HepG2 (cell line): ENCODE measurements at regions not wholly inside any gene's neighbourhood (a gene's known extent, or its start where the extent isn't known, plus 50 kb on each side); places are given as distances from the start of the nearest gene placed in this dataset.

Experiments used
- ATAC-seq: fragments of 200-7000 bp; cut with Tn5 transposase; 3 replicates; pipeline ENCODE4 v1.9.1; 2020; ENCODE audit warnings: mild to moderate bottlenecking, moderate library complexity
- BruUV-seq: library from RNA; stranded (reverse); fragments of 400-500 nt; replicated peaks from 2 replicates; lab custom pipeline; 2021; lab: Mats Ljungman, UMichigan
- CTCF ChIA-PET: fragments of 300-600 bp; formaldehyde crosslinking; extraction: SDS; loops from one replicate; lab custom pipeline; 2021; ENCODE audit warnings: low total read pairs, inconsistent platforms, low intra/inter-chr PET ratio; lab: Yijun Ruan, JAX
- POLR2A ChIA-PET: fragments of 350-600 bp; sonication (Branson Sonifier 250); formaldehyde crosslinking; loops from one replicate; lab custom pipeline; 2020; ENCODE audit warnings: antibody characterized with exemption, inconsistent platforms; lab: Yijun Ruan, JAX
- DNase-seq: peaks from one replicate; pipeline ENCODE4 v3.0.0-alpha.2; 2015; ENCODE audit warnings: low spot score
- FAIRE-seq: peaks from 3 replicates; lab custom pipeline; 2011; peaks lifted over from hg19 to GRCh38; lab: Jason Lieb, UNC
- H2AFZ ChIP-seq: one replicate; pipeline ENCODE4 v1.6.1; 2011; ENCODE audit warnings: low read length, inconsistent platforms
- H3K27ac ChIP-seq: fragments of 300-600 bp; 3 replicates; pipeline ENCODE4 v1.8.0; 2011; ENCODE audit warnings: mixed run types, mild to moderate bottlenecking, mixed read lengths, low read length, inconsistent platforms; ENCODE audit not compliant: insufficient read depth; ENCODE audit errors: extremely low read length
- H3K27me3 ChIP-seq, 2 experiments: fragments of 200-600 bp in 1 of 2; 2 replicates in 1 of 2; 3 replicates in 1 of 2; pipeline versions ENCODE4 v1.6.0 to v1.8.0; 2011; ENCODE audit warnings: low read length in 2 of 2, mild to moderate bottlenecking in 2 of 2, moderate library complexity in 2 of 2, inconsistent platforms in 1 of 2; ENCODE audit not compliant: insufficient read depth in 2 of 2, control insufficient read depth in 1 of 2
- H3K36me3 ChIP-seq, 2 experiments: fragments of 200-600 bp in 1 of 2; replicated peaks in 1 of 2; 2 replicates in 1 of 2; 3 replicates in 1 of 2; pipeline versions ENCODE4 v1.5.1 to v1.8.0; 2011; ENCODE audit warnings: low read length in 2 of 2, inconsistent platforms in 1 of 2; ENCODE audit not compliant: insufficient read depth in 2 of 2, control insufficient read depth in 1 of 2
- H3K4me1 ChIP-seq: 2 replicates; pipeline ENCODE4 v1.5.1; 2012; ENCODE audit warnings: low read length, inconsistent platforms; ENCODE audit not compliant: insufficient read depth
- H3K4me2 ChIP-seq: 2 replicates; pipeline ENCODE4 v1.6.0; 2011; ENCODE audit warnings: low read depth, low read length, inconsistent platforms
- H3K4me3 ChIP-seq, 3 experiments: fragments of 200-600 bp in 1 of 3; sonication (generic), shearing (Covaris generic) in 1 of 3; replicated peaks in 1 of 3; 2 replicates each; pipeline ENCODE4 v1.5.1; 2011 to 2016; ENCODE audit warnings: low read length in 3 of 3, inconsistent platforms in 2 of 3, low read depth in 2 of 3, mild to moderate bottlenecking in 2 of 3, control low read depth in 1 of 3, mixed read lengths in 1 of 3; ENCODE audit not compliant: insufficient read depth in 1 of 3
- H3K79me2 ChIP-seq: one replicate; pipeline ENCODE4 v1.6.1; 2011; ENCODE audit warnings: low read length, inconsistent platforms; ENCODE audit not compliant: insufficient read depth
- H3K9ac ChIP-seq: 2 replicates; pipeline ENCODE4 v1.6.0; 2011; ENCODE audit warnings: mild to moderate bottlenecking, low read depth, low read length, inconsistent platforms; ENCODE audit not compliant: insufficient read depth
- H3K9me3 ChIP-seq: 2 replicates; pipeline ENCODE4 v1.5.1; 2012; ENCODE audit warnings: mild to moderate bottlenecking, low read length
- H4K20me1 ChIP-seq: 2 replicates; pipeline ENCODE4 v1.6.0; 2011; ENCODE audit warnings: inconsistent platforms, mild to moderate bottlenecking, low read length, moderate library complexity; ENCODE audit not compliant: insufficient read depth
- CEBPB ChIP-seq: IDR thresholded peaks from 2 replicates; pipeline ENCODE4 v1.6.1; 2011; ENCODE audit warnings: low read depth, low read length, improper control_type of control experiment, borderline replicate concordance
- HMG20A ChIP-seq: IDR thresholded peaks from 2 replicates; pipeline ENCODE4 v1.6.1; 2016; ENCODE audit warnings: borderline replicate concordance
- SNAPC2 ChIP-seq: sonication (generic); formaldehyde crosslinking; IDR thresholded peaks from 2 replicates; pipeline ENCODE4 v1.8.1; 2022; ENCODE audit warnings: mild to moderate bottlenecking, missing genetic modification reagents
- THAP11 ChIP-seq: IDR thresholded peaks from 2 replicates; pipeline ENCODE4 v1.6.1; 2016; ENCODE audit warnings: missing biosample characterization, missing genetic modification reagents
- ZFP37 ChIP-seq: sonication (generic); formaldehyde crosslinking; IDR thresholded peaks from 2 replicates; pipeline ENCODE4 v1.4.0; 2020; ENCODE audit warnings: missing genetic modification reagents, borderline replicate concordance
- ZNF674 ChIP-seq: sonication (generic); formaldehyde crosslinking; IDR thresholded peaks from 2 replicates; pipeline ENCODE4 v1.5.0; 2020; ENCODE audit warnings: low read depth, mild to moderate bottlenecking, missing genetic modification reagents
- ZNF746 ChIP-seq: sonication (generic); formaldehyde crosslinking; IDR thresholded peaks from 2 replicates; pipeline ENCODE4 v1.8.0; 2022; ENCODE audit warnings: mild to moderate bottlenecking, missing genetic modification reagents
- WGBS: methylation state at CpG from one replicate; pipeline ENCODE4 v1.1.6; 2017; ENCODE audit warnings: low lambda C conversion rate; 5-methylcytosine and 5-hydroxymethylcytosine counted together
- in situ Hi-C: cut with HindIII; loops from 2 replicates; pipeline ENCODE4 v1.10.0; 2017; ENCODE audit warnings: low pct_unique_long_range_greater_than_20kb; ENCODE audit not compliant: extremely low pct_ligation_motif_present
- intact Hi-C: fragments of 100-400 bp; cut with micrococcal nuclease; formaldehyde crosslinking; loops from one replicate; pipeline ENCODE4 v1.10.0; 2022; ENCODE audit not compliant: unreplicated experiment
- TF ChIP-seq, protein P1 (sequence below): IDR thresholded peaks from 2 replicates; pipeline ENCODE4 v1.6.1; 2016; ENCODE audit warnings: mild to moderate bottlenecking, missing biosample characterization, missing genetic modification reagents
- TF ChIP-seq, protein P2 (sequence below): sonication (generic); formaldehyde crosslinking; IDR thresholded peaks from 2 replicates; pipeline ENCODE4 v1.4.0; 2020; ENCODE audit warnings: missing genetic modification reagents, borderline replicate concordance
- TF ChIP-seq, protein P3 (sequence below): sonication (generic); formaldehyde crosslinking; IDR thresholded peaks from 2 replicates; pipeline ENCODE4 v1.9.0; 2022; ENCODE audit warnings: low read depth, missing genetic modification reagents

DNA sequence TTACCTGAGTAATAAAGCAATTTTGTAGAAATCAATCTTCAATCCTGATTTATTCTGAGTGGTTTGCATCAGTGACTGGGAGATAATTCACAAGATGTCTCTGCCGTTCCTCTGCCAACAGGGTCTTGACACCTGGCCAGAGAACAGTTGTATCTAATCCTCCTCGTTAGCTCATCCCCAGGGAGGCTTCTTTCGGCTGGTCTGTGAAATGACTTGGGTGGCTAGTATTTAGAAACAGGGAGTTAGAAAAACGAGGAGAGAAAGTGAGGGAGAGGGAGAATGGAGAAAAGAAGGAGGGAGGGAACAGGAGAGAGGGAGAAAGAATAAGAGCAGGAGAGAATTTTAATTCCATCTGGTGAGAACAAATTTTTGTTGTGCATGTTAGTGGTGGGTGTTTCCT is 600.2 kb upstream of the TLE4 start:
- TF ChIP-seq, protein P1, sequence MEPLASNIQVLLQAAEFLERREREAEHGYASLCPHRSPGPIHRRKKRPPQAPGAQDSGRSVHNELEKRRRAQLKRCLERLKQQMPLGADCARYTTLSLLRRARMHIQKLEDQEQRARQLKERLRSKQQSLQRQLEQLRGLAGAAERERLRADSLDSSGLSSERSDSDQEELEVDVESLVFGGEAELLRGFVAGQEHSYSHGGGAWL (CRISPR knock-in tag), result no peak
- TF ChIP-seq ZFP37, result no peak
- intact Hi-C loops (no loop called here), in situ Hi-C loops (no loop called here)
- no peak overlapping the region for H2AFZ ChIP-seq
- no TSS peak for BruUV-seq
- ChIA-PET POLR2A (no interaction called here), CTCF (no interaction called here)
- no peak overlapping the region for H3K9ac ChIP-seq
- H3K27ac ChIP-seq, result no peak overlapping the region
- no peaks in the 10 kb centered on the region for H3K36me3 ChIP-seq
- H3K4me2 ChIP-seq, result no peak overlapping the region
- peaks cover 20% of the 10 kb centered on the region for H3K9me3 ChIP-seq
- H3K4me3 ChIP-seq, result no peak overlapping the region
- no peaks in the 10 kb centered on the region for H3K27me3 ChIP-seq
- 2% methylated on average over 4 of the region's 4 CpGs for WGBS
- no peak for FAIRE-seq
- no peaks in the 10 kb centered on the region for H3K4me1 ChIP-seq
- no peak for ATAC-seq
- H4K20me1 ChIP-seq, result no peaks in the 10 kb centered on the region
- no peak for DNase-seq
- H3K79me2 ChIP-seq, result no peaks in the 10 kb centered on the region

DNA sequence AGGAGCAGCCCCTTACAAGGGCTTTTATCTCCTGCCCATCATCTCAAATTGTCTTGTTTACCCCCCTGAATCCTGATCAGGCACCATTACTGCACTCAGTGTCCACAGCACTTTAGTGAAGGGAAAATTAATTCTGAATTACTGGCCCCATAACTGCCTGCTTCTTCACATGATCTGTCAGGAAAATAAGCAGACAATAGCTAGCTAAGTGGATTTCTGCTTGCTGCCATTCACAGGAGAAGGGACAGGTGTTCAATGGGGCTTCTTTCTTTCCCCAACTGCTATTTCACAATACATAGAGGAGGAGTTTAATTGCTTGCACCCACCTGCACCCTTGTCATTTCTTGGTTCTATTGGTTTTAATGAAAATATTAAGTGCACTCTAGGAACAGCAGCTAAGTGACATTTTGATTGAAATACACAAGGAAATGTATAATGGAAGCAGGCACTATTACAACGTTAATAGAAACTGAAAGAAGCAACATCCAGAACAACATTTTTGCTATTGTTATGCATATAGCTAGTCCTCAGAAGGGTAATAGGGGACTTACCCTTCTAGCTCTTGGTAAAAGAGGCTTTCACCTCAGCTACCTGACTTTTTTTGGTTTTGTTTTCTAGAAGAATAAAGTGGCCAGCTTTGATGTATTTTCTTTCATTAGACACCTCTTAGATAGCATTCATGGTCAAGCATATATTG is 599.3 kb upstream of the TLE4 start:
- Histone ChIP-seq H3K4me1 (no peaks in the 10 kb centered on the region), H3K9ac (no peak overlapping the region)
- 4% methylated on average over 1 of the region's 1 CpG for WGBS

More for the DNA sequence above, 599.3 kb upstream of the TLE4 start:
- TF ChIP-seq THAP11 (CRISPR knock-in tag) (no peak), ZNF674 (CRISPR knock-in tag) (no peak), ZNF746 (CRISPR knock-in tag) (no peak), SNAPC2 (CRISPR knock-in tag) (no peak), HMG20A (CRISPR knock-in tag) (no peak), CEBPB (peak; percentile 39; the same call in 1 of the 2 replicates)
- TF ChIP-seq, protein P2, sequence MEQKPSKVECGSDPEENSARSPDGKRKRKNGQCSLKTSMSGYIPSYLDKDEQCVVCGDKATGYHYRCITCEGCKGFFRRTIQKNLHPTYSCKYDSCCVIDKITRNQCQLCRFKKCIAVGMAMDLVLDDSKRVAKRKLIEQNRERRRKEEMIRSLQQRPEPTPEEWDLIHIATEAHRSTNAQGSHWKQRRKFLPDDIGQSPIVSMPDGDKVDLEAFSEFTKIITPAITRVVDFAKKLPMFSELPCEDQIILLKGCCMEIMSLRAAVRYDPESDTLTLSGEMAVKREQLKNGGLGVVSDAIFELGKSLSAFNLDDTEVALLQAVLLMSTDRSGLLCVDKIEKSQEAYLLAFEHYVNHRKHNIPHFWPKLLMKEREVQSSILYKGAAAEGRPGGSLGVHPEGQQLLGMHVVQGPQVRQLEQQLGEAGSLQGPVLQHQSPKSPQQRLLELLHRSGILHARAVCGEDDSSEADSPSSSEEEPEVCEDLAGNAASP (CRISPR knock-in tag), result no peak
- TF ChIP-seq, protein P3, sequence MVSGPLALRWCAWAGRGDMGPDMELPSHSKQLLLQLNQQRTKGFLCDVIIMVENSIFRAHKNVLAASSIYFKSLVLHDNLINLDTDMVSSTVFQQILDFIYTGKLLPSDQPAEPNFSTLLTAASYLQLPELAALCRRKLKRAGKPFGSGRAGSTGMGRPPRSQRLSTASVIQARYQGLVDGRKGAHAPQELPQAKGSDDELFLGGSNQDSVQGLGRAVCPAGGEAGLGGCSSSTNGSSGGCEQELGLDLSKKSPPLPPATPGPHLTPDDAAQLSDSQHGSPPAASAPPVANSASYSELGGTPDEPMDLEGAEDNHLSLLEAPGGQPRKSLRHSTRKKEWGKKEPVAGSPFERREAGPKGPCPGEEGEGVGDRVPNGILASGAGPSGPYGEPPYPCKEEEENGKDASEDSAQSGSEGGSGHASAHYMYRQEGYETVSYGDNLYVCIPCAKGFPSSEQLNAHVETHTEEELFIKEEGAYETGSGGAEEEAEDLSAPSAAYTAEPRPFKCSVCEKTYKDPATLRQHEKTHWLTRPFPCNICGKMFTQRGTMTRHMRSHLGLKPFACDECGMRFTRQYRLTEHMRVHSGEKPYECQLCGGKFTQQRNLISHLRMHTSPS (CRISPR knock-in tag), result no peak
- Histone ChIP-seq H3K79me2 (no peaks in the 10 kb centered on the region), H3K9me3 (peaks cover 16% of the 10 kb centered on the region), H3K4me3 (no peak overlapping the region), H2AFZ (no peak overlapping the region), H3K4me2 (no peak overlapping the region), H3K27me3 (no peaks in the 10 kb centered on the region), H4K20me1 (no peaks in the 10 kb centered on the region), H3K36me3 (no peaks in the 10 kb centered on the region), H3K27ac (no peak overlapping the region)
- BruUV-seq, result no TSS peak
- FAIRE-seq (no peak), DNase-seq (no peak), ATAC-seq (no peak)
- in situ Hi-C loops (no loop called here), intact Hi-C loops (no loop called here)
- ChIA-PET CTCF (no interaction called here), POLR2A (no interaction called here)
